DMS79 (cell line): ENCODE measurements at regions not wholly inside any gene's neighbourhood (a gene's known extent, or its start where the extent isn't known, plus 50 kb on each side); places are given as distances from the start of the nearest gene placed in this dataset.
"Not testable (repeated sequence)": the region's sequence is repeated elsewhere in the genome, so short reads cannot be mapped to it uniquely, and the experiment has no call there.

Experiments
- DNase-seq: peaks from one replicate; lab custom pipeline; 2025; lab: John Stamatoyannopoulos, UW

DNA sequence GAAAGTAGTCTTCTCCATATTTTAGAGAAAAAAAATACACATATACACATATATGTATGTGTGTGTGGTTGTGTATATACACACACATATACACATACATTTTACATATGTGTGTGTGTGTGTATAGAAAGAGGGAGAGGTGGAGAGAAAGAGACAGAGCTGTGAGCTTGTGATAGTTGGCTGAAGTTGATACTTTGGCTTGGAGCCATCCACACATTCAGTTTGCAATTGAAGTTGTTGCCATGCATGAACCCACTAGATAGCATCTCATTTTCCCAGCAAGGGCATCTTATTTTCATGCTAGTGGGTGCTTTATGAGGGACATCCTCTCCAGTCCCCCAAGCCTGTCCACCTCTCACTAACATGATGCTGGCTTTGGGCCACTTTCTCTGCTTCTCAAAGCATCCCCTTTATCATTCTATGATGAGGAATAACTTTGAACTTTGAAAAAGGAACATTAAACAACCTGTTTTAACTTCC lies 228.6 kb downstream of the ZNF621 start:
- DNase-seq = no peak

DNA sequence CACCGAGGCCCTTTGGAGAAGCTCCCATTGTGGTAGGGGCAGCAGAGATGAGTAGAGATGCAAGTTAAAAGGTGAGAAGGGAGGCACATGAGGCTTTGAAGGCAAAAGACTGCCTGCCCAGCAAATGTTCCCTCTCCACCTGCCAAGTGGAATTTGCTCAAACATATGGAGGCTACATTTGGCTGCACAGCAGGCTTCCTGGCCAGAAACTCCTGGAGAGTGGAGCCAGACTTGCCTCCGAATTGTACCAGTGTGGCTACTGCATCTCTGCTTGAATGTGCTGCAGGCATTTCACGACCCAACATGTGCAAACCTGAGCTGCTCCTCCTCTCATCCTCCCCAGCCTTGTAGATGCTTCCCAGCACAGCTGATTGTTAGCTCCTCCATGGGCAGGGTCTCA lies 229.2 kb downstream of the ZNF621 start:
- no peak for DNase-seq

DNA sequence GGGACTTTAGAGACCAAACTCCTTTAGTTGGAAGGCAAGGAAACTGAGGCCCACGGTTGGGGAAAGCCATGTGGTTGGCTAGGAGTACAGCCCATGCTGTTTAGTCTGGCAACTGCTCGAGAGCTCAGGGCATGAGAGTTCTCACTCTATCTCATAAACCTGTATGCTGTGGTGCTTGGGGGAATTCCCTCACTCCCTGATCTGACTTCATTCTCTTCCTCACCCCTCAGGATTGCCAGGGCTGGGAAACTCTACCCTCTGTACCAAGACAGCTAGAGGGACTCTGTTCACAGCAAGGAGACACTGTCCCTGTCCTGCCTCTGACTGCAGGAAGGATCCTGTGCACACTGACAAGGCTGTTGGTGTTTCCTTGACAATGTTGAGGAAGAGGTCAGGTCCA lies 230.2 kb downstream of the ZNF621 start:
- DNase-seq = no peak

DNA sequence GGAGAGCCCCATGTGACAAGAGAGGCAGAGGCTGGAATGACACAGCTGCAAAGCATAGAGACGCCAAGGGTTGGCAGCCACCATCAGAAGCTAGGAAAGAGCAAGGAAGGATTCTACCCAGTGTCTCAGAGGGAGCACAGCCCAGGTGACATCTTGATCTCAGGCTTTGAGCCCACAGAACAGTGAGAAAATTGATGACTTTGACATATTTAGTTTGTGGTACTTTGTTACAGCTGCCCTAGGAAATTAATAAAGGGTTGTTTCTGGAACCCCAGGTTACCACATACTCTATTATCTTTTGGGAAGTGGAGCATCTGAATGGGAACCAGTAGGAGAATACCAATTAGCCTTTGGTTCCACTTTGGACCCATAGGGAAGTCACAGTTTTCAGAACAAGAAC lies 231.7 kb downstream of the ZNF621 start:
- no peak for DNase-seq

DNA sequence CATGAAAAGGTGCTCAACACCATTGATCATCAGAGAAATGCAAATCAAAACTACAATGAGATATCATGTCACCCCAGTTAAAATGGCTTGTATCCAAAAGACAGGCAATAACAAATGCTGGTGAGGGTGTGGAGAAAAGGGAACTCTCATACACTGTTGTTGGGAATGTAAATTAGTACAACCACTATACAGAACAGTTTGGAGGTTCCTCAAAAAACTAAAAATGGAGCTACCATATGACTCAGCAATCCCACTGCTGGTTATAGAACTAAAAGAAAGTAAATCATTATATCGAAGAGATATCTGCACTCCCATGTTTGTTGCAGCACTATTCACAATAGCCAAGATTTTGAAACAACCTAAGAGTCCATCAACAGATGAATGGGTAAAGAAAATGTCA lies 238.0 kb downstream of the ZNF621 start:
- not testable (repeated sequence) for DNase-seq

DNA sequence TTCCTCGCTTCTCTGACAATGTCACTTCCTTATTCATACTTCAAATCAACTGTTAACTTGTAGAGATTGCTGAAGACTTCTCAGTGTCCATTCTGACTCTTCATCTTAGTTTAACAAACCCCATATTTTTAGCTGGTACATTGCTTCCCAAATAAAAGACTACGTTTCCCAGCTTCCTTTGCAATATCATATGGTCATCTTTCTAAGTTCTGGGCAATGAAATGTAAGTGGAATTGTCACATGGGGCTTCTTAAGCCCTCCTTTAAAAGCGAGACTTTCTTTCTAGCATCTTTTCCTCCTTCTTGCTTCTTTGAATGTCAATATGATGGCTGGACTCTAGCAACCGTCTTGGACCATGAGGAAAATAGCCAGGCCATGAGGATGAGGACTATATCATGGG lies 239.0 kb downstream of the ZNF621 start:
- DNase-seq = no peak

DNA sequence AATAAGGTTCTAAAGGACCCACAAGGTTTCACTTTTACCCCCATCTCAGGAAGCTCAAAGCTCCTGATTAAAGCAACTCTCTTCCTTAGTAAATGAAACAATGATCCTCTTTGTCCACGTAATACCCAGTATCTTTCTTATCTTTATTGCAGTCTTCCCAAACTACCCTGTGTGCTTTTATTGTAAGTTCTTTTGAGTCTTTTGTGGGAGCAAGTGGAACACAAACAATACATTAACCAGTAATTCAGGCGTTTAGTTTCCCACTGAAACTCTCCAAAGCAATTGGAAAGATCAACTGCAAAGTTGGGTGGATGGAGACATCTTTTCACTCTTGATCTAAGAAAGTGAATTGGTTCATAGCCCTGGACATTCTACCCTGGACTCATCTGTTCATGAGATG lies 240.0 kb downstream of the ZNF621 start:
- DNase-seq = no peak

DNA sequence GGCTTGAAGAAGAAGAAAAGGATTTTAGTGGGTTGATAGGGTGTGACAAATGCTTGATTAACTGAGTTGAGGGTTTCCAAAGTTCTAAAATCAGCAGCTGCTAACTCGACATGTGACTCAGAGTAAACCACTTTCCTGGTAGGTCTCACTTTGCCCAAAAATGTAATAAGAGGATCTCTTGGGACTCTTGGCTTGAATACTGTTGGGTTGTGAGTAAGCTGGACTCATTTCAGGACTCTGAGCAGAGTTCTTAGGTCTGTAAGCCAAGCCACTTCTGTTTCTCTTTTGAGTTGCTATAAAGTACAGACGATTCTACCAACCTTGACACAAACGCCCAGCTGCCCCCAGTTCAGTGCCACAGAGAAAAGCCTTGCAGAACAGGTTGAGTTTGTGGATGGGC lies 241.1 kb downstream of the ZNF621 start:
- no peak for DNase-seq

DNA sequence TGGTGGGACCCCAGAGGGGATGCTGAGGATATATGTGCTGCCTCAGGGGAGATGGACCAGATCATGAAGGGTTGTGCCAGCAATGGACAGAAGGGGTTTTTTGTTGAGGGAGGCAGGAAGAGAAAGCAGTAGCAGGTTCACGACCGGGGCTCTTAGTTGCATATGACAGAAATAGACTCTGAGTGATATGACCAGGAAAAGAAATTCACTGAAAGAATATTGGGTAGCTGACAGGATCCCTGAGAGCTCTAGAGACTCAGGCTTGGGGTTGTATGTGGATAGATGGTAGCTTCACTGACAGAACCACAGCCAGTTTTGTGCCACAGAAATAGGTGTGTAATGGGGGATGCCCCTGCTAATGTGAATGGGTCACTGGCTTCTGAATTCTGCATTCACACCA lies 241.6 kb downstream of the ZNF621 start:
- no peak for DNase-seq

DNA sequence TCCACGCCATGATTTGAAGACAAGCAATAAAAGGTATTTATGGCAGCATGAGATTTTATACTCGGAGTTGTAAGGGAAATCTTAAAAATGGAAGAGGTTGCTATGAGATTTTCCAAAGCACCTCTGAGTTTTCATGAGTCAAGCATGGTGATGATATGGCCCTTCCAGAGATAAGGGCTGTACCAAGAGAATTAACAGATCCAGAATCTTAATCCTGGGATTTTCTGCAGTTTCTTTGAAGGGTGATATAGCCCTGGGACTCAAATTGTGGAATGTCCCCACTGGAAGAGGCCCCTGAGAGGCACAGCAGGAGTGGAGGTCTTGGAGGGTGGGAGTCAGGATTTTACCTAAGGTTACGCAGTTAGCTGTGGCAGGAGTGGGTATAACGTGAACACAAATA lies 243.3 kb downstream of the ZNF621 start:
- no peak for DNase-seq

DNA sequence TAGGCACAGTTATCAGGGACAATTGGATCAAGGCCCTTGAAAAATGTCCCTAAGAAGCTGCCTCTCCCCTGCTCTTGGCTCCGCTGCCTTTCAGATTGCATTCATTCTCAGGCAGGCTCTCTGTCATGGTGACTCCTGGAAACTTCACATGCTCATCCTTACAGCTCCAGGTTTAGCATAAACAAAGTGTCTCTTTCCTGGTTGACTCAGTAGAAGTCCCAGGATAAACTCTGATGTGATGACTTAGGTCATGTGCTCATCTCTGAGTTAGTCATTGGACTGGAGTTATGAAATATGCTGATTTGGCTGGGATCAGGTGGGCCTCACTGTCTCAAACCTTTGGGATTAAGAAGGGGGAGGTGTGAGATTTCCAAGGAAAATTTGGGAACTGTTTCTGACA lies 243.8 kb downstream of the ZNF621 start:
- no peak for DNase-seq

DNA sequence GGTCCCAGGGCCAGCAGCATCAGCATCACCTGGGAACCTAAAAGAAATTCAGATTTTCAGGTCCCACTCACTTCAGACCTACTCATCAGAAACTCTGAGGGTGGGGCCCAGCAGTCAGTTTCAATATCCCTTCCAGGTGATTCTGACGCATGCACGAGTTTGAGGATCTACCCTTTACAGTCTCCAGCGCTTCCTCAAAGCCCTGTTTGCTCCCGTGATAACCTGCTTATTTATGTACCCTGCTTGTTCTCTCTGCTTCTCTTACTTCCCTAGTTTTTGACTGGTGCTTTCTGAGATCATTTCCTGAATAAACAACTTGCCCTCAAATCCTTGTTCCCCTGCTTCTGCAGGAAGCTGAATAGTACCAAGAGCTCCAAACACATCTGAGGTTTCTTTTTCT lies 245.3 kb downstream of the ZNF621 start:
- no peak for DNase-seq

DNA sequence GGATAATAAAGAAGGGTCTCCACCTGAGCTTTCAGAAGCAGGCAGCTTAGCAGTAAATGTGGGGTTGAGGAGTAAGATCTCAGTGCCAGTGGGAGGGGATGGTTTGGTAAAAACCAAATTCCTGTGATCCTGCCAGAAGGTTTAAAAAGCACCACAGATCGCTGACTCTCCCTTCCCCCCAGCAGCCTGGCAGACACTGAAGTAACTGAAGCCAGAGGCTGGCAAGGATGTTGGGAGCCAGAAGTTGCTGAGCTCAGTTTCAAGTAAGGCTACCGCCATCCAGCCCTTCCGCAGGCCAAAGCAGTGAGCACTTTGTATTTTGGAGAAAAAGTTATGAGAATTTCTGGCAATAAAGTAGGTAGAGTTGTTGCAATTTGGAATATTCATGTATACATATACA lies 246.4 kb downstream of the ZNF621 start:
- no peak for DNase-seq

DNA sequence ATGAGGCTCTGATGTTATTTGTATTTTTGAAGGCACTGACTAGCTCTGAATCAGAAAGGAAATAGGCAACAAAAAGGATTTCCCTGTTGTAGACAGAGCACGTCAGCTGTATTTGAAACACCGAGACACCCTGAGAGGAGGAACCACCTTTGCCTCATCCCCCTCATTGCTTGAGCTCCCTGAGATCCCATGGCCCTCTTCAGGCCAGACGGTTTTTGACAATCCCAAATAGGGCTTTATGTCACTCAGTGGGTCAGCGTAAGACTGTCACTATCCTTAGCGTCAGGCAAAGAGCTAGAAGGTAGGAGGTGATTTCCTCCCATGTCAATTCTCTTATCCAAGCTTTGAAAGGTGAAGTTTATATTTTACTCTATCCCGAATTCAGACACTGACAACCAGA lies 254.3 kb downstream of the ZNF621 start:
- DNase-seq = no peak

DNA sequence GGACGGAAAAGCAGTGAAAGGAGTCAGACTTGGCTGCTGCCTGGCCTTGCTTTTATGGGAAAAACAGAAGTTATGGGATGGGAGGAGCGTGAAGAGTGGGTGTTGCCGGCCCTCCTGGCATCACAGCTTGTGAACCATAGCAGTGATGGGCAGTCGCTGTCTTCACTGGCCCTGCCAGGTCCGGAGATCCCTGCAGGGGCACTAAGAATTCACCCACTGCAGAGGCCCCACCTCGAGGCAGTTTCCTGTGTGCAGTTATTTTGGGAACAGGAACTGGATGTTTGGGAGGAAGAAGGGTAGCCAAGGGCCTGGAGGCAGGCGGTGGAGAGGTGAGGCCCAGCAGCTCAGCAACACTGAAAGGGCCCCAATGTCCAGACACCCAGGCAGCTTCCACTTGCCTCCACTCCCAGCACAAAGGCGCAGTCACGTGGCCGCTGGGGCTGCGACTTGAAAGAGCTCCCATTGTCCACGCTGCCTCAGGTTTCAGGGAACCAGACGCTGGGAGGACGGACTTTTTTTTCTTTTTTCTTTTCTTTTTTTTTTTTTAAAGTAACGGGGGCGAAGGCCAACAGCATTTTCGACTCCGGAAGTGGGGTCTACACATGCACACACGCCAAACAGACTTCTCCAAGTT lies 255.6 kb downstream of the ZNF621 start:
- DNase-seq = no peak

DNA sequence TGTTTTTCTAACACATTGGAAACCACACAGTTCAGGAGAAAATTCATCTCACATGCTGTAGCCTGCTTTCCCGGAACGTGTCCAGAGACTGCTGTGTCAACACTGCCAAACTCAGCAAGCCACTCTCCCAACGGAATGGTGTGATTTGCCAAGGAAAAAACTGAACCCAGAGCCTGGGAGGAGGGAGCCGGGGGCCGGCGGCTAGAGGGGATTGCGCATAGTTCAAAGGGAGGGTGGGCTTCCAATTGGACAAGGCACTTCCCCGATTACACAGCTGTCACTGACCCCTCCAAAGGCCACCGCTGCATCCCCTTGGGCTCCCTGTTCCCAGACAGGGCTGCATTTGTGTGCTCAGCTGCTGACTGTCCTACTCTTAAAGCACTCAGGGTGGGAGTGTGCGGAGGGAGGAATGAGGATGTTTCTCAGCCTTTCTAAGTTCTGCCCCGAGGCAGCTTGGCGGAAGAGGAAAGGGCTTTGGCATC lies 256.2 kb downstream of the ZNF621 start:
- DNase-seq = no peak

DNA sequence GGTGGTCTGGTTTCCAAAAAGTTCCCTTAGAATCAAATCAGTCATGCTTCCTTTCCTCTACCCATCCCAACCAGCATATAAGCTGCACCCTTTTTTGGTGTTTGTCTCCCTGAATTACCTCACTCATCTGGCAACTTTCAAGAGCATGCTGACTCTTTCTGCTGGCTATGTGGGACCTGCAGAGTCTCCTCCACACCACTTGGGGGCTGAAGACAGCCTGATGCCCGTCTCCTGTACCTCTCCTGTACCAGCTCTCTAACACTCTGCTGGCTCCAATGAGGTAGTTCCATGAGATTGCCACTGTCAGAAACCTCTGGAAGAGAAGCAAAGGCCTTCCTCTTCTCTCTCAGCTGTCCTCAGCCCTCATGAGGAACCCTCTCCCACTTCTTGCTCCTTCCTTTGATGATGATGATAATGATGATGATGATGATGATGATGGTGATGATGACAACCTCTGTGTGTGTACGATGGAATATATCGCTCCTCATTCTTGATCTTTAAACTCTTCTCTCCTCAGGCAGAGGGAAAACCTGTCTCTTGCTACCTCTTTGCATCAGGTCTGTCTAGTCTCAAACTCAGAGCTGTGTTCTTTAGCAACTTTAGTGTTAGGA lies 257.5 kb downstream of the ZNF621 start:
- DNase-seq = no peak

DNA sequence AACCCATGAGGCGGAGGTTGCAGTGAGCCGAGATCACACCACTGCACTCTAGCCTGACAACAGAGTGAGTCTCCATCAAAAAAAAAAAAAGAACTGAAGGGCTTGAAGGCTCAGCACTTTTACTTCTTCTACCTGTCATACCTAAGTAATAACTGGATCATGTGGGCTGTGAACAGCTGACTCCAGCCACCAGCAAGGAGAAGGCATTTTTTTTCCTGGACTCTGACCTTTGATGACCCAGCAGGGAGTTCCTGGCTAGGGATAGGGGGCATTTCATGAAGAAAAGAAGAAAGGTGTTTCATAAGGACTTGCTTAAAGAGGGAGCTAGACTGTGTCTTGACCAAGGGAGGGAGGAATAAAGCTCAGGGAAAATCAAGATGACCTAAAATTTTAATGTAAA lies 266.0 kb downstream of the ZNF621 start:
- no peak for DNase-seq

DNA sequence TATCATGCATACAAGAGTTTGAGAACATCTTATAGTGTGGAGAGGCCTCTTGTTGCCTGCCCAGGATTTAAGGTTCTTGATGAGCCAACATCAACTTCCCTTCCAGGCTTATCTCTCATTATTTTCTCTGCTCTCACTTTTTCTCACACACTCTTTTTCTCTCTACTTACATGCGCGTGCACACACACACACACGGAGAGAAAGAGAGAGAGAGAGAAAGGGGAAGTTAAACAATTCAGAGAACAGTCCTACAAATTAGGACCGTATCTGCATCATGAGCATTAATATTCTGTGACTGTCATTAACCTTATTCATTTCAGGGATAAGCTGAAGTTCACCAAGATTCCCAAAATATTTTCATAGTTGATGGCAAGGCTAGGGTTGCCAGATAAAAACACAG lies 269.0 kb downstream of the ZNF621 start:
- no peak for DNase-seq

DNA sequence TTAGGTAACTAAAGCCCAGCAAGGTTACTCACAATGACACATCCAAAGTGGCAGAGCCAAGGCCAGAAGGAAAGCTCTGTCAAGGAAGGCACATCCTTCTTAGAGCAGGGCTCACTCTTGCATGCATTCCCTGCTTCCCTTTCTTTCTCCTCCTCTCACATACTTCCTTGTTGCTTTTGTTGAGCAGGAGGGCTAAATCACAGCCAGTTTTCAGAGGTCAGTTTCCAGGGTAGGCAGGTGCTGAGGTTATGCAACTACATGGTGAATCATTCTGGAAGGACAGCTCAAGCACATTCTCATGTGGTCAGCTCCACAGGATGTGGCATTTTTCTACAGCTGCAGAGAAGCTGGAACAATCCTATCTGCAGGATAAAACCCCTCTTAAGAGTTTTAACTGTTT lies 275.6 kb downstream of the ZNF621 start:
- DNase-seq = no peak

DNA sequence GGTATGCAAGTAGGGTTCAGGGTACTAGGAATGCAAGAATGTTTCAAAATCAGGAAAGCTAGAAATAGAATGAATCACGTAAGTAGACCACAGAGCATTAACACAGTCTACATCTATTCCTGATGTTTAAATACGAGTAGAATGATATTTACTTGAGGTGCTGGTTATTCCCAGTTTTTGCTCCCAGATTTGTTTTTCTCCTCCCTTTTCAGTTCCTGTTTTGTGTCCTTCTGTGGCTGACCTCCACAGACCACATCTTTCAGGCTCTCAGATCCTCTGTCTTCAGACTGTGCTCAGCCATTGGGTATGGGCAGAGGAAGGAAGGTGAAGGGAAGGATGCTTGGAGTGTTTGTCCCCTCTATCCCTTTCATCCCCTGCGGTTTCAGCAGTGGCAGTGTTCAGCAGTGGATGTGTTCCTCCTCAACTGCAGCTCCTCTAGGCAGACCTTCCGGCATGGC lies 276.6 kb downstream of the ZNF621 start:
- DNase-seq = no peak

DNA sequence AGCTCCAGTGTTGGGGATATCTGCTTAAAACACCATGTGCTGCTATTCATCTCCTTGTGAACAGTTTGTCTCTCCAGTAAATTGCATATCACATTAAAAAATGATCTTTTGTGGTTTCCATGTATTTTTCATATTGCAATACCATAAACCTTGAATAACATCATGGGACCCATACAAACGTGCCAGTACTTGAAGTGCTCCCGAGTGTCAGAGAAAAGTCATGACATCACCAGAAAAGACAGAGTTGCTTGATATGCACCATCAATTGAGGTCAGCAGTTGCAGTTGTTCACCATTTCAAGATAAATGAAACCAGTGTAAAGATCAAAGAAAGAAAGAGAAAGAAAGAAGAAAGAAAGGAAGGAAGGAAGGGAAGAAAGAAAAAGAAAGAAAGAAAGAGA lies 278.6 kb downstream of the ZNF621 start:
- no peak for DNase-seq

DNA sequence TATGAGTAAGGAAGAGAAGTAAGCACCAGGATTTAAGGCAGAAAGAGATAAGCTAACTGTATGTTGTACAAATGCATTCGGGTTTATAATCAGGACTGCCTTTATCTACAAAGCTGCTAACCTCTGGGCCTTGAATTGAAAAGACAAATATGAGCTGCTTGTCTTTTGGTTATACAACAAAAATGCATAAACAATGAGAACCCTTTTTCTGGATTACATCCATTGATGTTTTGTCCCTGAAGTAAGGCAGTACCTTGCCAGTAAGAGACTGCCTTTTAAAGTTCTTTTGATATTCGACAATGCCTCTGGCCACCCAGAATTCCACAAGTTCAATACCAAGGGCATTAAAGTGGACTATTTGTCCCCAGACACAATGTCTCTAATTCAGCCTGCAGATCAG lies 280.7 kb downstream of the ZNF621 start:
- DNase-seq = no peak

DNA sequence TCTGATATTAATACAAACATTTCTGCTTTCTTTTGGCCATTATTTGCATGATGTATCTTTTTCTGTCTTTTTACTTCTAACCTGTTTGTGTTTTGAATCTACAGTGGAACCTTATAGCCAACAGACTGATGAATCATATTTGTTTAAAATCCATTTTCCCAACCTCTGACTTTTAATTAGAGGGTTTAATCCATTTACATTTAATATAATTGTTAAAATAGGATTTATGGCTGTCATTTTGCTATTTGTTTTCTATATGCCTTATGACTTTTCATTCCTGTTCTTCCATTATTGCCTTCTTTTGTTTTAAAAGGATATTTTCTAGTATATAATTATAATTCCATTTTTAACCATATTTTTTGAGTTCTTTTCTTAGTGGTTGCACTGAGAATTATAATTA lies 286.1 kb downstream of the ZNF621 start:
- DNase-seq = no peak
